Natural killer cell treated with Interleukin-12 subunit alpha and Interleukin-12 subunit beta and Interleukin-15 and Interleukin-18, amount 100 ng/mL, for 72 hours (primary cell): ENCODE measurements at regions not wholly inside any gene's neighbourhood (a gene's known extent, or its start where the extent isn't known, plus 50 kb on each side); places are given as distances from the start of the nearest gene placed in this dataset.

Experiments used
- ATAC-seq, 2 donors: fragments of 150-1000 bp; cut with Tn5 transposase in 1 of 2; sonication (Bioruptor Pico), chemical (Tn5 transposase) in 1 of 2; 2 replicates each; pipeline ENCODE4 v1.10.0; 2021
- DNase-seq: peaks from one replicate; pipeline ENCODE4 v3.0.0; 2022; ENCODE audit warnings: low spot score
- H3K27ac Mint-ChIP-seq, 2 donors: 1 replicate in 1 of 2; 2 replicates in 1 of 2; pipeline ENCODE4 v1.8.0; 2022; ENCODE audit warnings: mixed read lengths in 2 of 2, mild to moderate bottlenecking in 1 of 2, moderate library complexity in 1 of 2
- H3K27me3 Mint-ChIP-seq, 2 donors: 1 replicate in 1 of 2; 2 replicates in 1 of 2; pipeline ENCODE4 v1.8.0; 2022; ENCODE audit warnings: mixed read lengths in 2 of 2
- H3K36me3 Mint-ChIP-seq: one replicate; pipeline ENCODE4 v1.8.0; 2022; ENCODE audit warnings: mixed read lengths
- H3K4me1 Mint-ChIP-seq, 2 donors: 1 replicate in 1 of 2; 2 replicates in 1 of 2; pipeline ENCODE4 v1.8.0; 2022; ENCODE audit warnings: low read depth in 2 of 2, mixed read lengths in 2 of 2, mild to moderate bottlenecking in 1 of 2
- H3K4me3 Mint-ChIP-seq: one replicate; pipeline ENCODE4 v1.8.0; 2022; ENCODE audit warnings: mixed read lengths
- H3K9me3 Mint-ChIP-seq: 2 replicates; pipeline ENCODE4 v1.8.0; 2022; ENCODE audit warnings: mixed read lengths

DNA sequence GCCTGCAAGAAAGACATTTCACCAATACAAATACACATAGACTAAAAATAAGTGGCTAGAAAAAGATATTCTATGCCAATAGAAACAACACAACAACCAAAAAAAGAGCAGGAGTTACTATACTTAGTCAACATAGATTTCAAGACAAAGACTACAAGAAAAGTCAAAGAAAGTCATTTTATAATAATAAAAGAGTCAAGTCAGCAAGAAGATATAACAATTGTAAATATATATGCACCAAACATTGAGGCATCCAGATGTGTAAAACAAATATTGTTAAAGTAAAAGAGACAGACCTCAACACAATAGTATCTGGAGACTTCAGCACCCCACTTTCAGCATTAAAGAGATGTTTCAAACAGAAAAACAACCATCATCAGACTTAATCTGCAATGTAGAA lies 104.6 kb downstream of the AMY1C start:
- ATAC-seq = no peak
- H3K4me1 Mint-ChIP-seq = no peaks in the 10 kb centered on the region
- H3K36me3 Mint-ChIP-seq = peaks cover 12% of the 10 kb centered on the region
- H3K27me3 Mint-ChIP-seq = no peaks in the 10 kb centered on the region
- no peak overlapping the region for H3K4me3 Mint-ChIP-seq
- no peak for DNase-seq
- peaks cover 25% of the 10 kb centered on the region for H3K9me3 Mint-ChIP-seq
- no peak overlapping the region for H3K27ac Mint-ChIP-seq

GRCh38 chr1:103859721-103860120 lies 110.0 kb downstream of the AMY1C start:
- ATAC-seq (no peak), DNase-seq (no peak)
- H3K27ac Mint-ChIP-seq = no peak overlapping the region
- H3K27me3 Mint-ChIP-seq = no peaks in the 10 kb centered on the region
- peaks cover 4% of the 10 kb centered on the region for H3K9me3 Mint-ChIP-seq
- no peaks in the 10 kb centered on the region for H3K4me1 Mint-ChIP-seq
- H3K36me3 Mint-ChIP-seq = peaks cover 3% of the 10 kb centered on the region
- no peak overlapping the region for H3K4me3 Mint-ChIP-seq

DNA sequence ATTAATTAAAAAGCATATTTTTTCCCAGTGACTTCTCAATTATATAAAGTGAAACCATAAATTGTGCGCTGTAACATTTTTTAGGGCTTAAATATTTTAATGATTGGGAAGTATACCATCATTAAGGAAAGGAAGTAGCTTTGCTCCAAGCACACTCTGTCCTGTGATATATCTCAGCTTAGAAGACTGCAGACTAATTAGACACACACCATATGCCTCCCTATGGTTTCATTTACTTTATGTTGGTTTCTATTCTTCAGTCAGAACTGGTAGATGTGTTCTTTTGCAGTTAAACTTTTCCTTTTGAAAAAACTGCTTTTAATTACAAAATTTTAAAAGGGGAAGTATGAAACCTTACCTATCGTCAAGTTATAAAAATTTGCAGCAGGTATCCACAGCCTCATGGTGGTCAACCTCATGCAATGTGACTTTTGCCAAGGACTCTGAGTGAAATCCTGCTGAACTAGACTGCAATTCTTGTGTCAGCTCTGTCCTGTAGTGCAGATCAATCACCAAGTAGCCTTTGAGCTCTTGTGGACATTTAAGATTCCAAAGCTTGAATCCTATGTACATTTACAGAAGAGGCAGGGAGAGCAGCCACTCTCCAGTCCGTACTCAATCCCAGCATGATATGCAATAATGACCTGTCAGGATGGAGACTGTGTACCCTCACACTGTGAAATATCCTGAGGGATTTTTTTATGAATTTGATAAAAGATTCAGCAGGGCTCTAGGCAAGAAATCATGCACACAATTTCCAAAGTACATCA lies 149.1 kb downstream of the AMY1C start:
- no peak for DNase-seq
- H3K36me3 Mint-ChIP-seq = peaks cover 11% of the 10 kb centered on the region
- H3K27me3 Mint-ChIP-seq = no peaks in the 10 kb centered on the region
- no peak for ATAC-seq
- H3K4me3 Mint-ChIP-seq = no peak overlapping the region
- H3K4me1 Mint-ChIP-seq = no peaks in the 10 kb centered on the region
- H3K9me3 Mint-ChIP-seq = peaks cover 15% of the 10 kb centered on the region
- no peak overlapping the region for H3K27ac Mint-ChIP-seq

GRCh38 chr1:103900005-103900404 lies 150.3 kb downstream of the AMY1C start:
- Mint-ChIP-seq H3K27me3 (no peaks in the 10 kb centered on the region), H3K4me3 (no peak overlapping the region), H3K9me3 (peaks cover 22% of the 10 kb centered on the region), H3K36me3 (peaks cover 11% of the 10 kb centered on the region), H3K27ac (no peak overlapping the region), H3K4me1 (no peaks in the 10 kb centered on the region)
- DNase-seq (no peak), ATAC-seq (no peak)

GRCh38 chr1:103901072-103901471 lies 151.4 kb downstream of the AMY1C start:
- Mint-ChIP-seq H3K4me1 (no peaks in the 10 kb centered on the region), H3K9me3 (peaks cover 19% of the 10 kb centered on the region), H3K4me3 (no peak overlapping the region), H3K27me3 (no peaks in the 10 kb centered on the region), H3K27ac (no peak overlapping the region), H3K36me3 (peaks cover 11% of the 10 kb centered on the region)
- ATAC-seq (no peak), DNase-seq (no peak)

GRCh38 chr1:103905363-103905762 lies 155.7 kb downstream of the AMY1C start:
- H3K36me3 Mint-ChIP-seq = peaks cover 11% of the 10 kb centered on the region
- H3K4me3 Mint-ChIP-seq = no peak overlapping the region
- no peak overlapping the region for H3K27ac Mint-ChIP-seq
- H3K27me3 Mint-ChIP-seq = no peaks in the 10 kb centered on the region
- peaks cover 22% of the 10 kb centered on the region for H3K9me3 Mint-ChIP-seq
- H3K4me1 Mint-ChIP-seq = no peaks in the 10 kb centered on the region
- DNase-seq (no peak), ATAC-seq (no peak)

DNA sequence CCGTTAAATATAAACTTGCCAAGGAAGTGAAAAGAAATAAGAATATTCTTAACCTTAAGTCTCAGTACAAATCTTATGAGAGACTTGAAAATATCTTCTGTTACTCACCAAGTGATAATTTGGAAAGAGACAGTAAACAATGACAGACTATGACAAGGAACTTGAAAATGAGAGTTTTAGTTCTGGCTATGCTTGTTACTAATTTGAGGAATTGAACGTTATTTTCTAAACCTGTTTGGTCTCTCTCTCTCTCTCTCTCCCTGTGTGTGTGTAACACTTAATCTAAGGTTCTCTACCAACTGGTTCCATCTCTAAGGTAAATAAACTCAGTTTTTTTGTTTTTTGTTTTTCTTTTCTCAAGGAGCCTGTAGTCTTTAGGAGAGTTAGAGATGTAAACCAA lies 161.8 kb downstream of the AMY1C start:
- Mint-ChIP-seq H3K36me3 (no peaks in the 10 kb centered on the region), H3K9me3 (peaks cover 12% of the 10 kb centered on the region)
- no peak for ATAC-seq

DNA sequence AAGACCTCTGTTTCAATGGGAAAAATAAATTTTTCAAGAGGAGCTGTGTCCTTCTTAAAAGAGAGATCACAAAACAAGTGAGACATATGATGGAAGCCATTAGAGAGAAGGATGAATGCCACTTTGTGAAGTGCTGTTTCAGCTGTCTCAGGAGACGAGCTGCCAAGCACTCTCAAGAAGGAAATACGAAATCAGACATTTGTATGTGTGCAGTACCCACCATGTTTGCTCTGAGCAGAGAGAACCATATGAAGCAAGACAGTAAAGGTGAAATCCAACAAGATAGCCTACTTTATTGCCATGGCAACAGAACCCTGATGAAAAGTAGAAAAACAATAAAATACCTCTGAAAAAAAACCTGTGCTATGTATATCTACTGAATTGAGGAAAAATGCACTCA lies 168.1 kb downstream of the AMY1C start:
- no peak for DNase-seq
- no peak overlapping the region for H3K4me3 Mint-ChIP-seq
- no peak overlapping the region for H3K27ac Mint-ChIP-seq
- no peak for ATAC-seq
- peaks cover 18% of the 10 kb centered on the region for H3K9me3 Mint-ChIP-seq
- no peaks in the 10 kb centered on the region for H3K4me1 Mint-ChIP-seq
- no peaks in the 10 kb centered on the region for H3K36me3 Mint-ChIP-seq
- H3K27me3 Mint-ChIP-seq = no peaks in the 10 kb centered on the region

More for the DNA sequence above, 161.8 kb downstream of the AMY1C start:
- Mint-ChIP-seq H3K27ac (no peak overlapping the region), H3K27me3 (no peaks in the 10 kb centered on the region), H3K4me1 (no peaks in the 10 kb centered on the region), H3K4me3 (no peak overlapping the region)
- no peak for DNase-seq

DNA sequence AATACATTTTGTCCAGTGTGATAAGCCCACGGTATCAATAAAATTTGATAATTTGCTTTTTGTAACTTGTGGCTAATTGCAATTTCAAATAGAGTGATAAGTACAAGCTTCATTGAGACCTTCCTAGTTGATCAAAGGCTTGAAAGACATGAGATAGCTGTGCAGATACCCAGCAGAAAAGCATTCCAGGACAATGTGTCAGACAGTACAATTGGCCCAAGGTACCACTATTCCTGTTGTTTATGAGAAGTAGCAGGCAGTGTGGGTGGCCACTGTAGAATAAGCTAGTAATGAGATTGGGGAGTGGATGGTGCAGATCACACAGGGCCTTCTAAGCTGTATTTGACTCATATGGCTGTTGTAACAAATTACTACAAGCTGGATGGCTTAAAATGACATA lies 182.2 kb downstream of the AMY1C start:
- ATAC-seq = no peak
- Mint-ChIP-seq H3K4me1 (no peaks in the 10 kb centered on the region), H3K36me3 (no peaks in the 10 kb centered on the region), H3K4me3 (no peak overlapping the region), H3K27ac (no peak overlapping the region), H3K9me3 (peaks cover 6% of the 10 kb centered on the region), H3K27me3 (no peaks in the 10 kb centered on the region)
- DNase-seq = no peak

- H3K27me3 Mint-ChIP-seq = no peaks in the 10 kb centered on the region
- H3K27ac Mint-ChIP-seq = no peak overlapping the region
- H3K36me3 Mint-ChIP-seq = no peaks in the 10 kb centered on the region
- no peak for ATAC-seq
- H3K9me3 Mint-ChIP-seq = peaks cover 5% of the 10 kb centered on the region
- no peak overlapping the region for H3K4me3 Mint-ChIP-seq
- no peak for DNase-seq
- H3K4me1 Mint-ChIP-seq = no peaks in the 10 kb centered on the region
Observed at GRCh38 chr1:103937763-103938357, 188.2 kb downstream of the AMY1C start.

- H3K36me3 Mint-ChIP-seq = no peaks in the 10 kb centered on the region
- H3K27ac Mint-ChIP-seq = no peak overlapping the region
- no peaks in the 10 kb centered on the region for H3K27me3 Mint-ChIP-seq
- ATAC-seq (no peak), DNase-seq (no peak)
- peaks cover 3% of the 10 kb centered on the region for H3K9me3 Mint-ChIP-seq
- no peaks in the 10 kb centered on the region for H3K4me1 Mint-ChIP-seq
- H3K4me3 Mint-ChIP-seq = no peak overlapping the region
Observed at GRCh38 chr1:103941086-103941485, 191.4 kb downstream of the AMY1C start.

DNA sequence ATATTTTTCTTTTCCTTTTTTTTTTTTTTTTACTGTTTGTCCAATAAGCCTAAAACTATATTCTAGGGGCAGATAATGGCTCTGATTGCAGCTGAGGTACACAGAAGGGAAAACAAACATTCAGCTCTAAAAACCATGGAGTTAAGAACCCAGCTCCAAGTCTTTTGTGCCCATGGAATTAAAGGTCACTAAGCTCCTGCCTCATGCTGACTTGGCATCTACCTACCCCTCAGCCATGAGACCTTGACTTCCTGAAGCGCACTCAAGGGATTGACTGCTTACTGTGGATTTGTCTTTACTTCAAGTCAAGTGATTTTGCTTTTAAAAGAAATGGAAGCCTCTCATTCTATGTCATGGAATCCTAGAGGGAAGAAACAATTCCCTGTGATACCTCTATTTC lies 192.3 kb downstream of the AMY1C start:
- no peak for DNase-seq
- Mint-ChIP-seq H3K36me3 (no peaks in the 10 kb centered on the region), H3K4me3 (no peak overlapping the region)

GRCh38 chr1:103945774-103946173 lies 196.1 kb downstream of the AMY1C start:
- DNase-seq = no peak
- Mint-ChIP-seq H3K27ac (no peak overlapping the region), H3K9me3 (no peaks in the 10 kb centered on the region), H3K36me3 (no peaks in the 10 kb centered on the region), H3K4me1 (no peaks in the 10 kb centered on the region), H3K27me3 (no peaks in the 10 kb centered on the region), H3K4me3 (no peak overlapping the region)
- ATAC-seq = no peak

More for the DNA sequence above, 192.3 kb downstream of the AMY1C start:
- H3K4me1 Mint-ChIP-seq = no peaks in the 10 kb centered on the region
- H3K27me3 Mint-ChIP-seq = no peaks in the 10 kb centered on the region
- no peak for ATAC-seq
- no peak overlapping the region for H3K27ac Mint-ChIP-seq
- peaks cover 3% of the 10 kb centered on the region for H3K9me3 Mint-ChIP-seq

GRCh38 chr1:103948526-103948925 lies 198.8 kb downstream of the AMY1C start:
- Mint-ChIP-seq H3K4me3 (no peak overlapping the region), H3K9me3 (peaks cover 3% of the 10 kb centered on the region), H3K36me3 (no peaks in the 10 kb centered on the region), H3K27ac (no peak overlapping the region), H3K4me1 (no peaks in the 10 kb centered on the region), H3K27me3 (no peaks in the 10 kb centered on the region)
- DNase-seq (no peak), ATAC-seq (no peak)

GRCh38 chr1:103949779-103950178 lies 200.1 kb downstream of the AMY1C start:
- no peak overlapping the region for H3K4me3 Mint-ChIP-seq
- no peaks in the 10 kb centered on the region for H3K27me3 Mint-ChIP-seq

More at GRCh38 chr1:103949779-103950178, 200.1 kb downstream of the AMY1C start:
- no peak for ATAC-seq
- Mint-ChIP-seq H3K36me3 (no peaks in the 10 kb centered on the region), H3K4me1 (no peaks in the 10 kb centered on the region), H3K27ac (no peak overlapping the region), H3K9me3 (peaks cover 3% of the 10 kb centered on the region)
- no peak for DNase-seq
